ENCODE measurements at regions not wholly inside any gene's neighbourhood (a gene's known extent, or its start where the extent isn't known, plus 50 kb on each side); places are given as distances from the start of the nearest gene placed in this dataset.

DNA sequence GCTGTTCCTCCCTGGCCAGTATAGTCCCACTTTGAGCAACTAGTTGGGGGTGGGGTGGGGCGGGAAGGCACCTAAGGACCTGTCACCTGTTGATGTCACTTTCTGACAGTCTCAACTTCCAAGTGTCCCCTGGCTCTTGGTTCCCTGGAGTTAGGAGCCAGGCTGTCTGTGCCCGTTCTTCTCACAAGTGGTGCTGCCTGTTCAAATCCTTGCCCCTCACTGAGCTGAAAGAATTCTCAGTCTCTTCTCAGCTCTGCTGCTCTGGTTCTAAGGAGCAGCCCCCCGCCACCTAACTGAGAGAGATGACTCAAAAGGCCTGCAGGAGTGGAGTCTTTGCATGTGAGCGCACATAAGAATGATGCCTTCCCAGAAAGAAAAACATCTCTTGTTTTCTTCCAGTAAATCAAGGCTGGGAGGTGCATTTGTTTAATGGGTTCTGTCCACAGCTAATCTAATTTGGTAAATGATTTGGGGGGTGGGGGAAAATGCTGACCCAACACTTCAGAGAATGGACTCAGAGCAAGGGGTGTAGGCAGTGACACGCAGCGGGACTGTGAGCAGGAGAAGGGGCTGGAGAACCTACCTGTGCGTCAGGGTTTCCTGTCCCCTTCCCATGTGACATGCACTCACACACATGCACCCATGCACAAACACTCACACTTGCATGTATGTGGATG, 78.2 kb upstream of the NLRP1 start:
- TF ChIP-seq CTCF (conservative IDR thresholded peaks at IDR 0.05; ENCODE audit: low read length): no peak
- no peak for DNase-seq (ENCODE audit: low read depth)
- no peak overlapping the region for H3K4me3 ChIP-seq (ENCODE audit: low read length)

DNA sequence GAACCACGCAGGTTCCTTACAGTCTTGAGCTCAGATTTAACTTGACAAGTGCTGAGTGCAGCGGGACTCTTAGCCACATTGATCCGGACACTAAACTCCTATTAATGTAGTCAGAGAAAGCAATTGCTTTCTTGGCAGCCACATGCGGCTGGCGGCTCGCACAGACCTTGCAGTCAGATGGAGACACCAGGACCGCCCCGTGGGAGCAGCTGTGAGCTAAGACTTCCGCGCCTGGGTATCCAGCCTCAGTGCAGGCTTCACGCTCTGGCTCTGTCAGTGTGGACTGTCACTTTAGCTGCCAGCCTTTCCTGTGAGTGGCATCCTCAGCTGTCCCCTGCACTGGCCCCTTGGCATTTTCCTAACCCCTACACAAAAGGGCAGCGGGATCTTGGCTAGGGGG, 80.9 kb upstream of the NLRP1 start:
- no peak overlapping the region for H3K4me3 ChIP-seq (ENCODE audit: low read length)
- peak; percentile 8 for DNase-seq (ENCODE audit: low read depth)
- no peak for TF ChIP-seq CTCF (conservative IDR thresholded peaks at IDR 0.05; ENCODE audit: low read length)

- no peak for DNase-seq (ENCODE audit: low read depth)
Measured at GRCh38 chr17:5667871-5668270, 83.6 kb upstream of the NLRP1 start.

DNA sequence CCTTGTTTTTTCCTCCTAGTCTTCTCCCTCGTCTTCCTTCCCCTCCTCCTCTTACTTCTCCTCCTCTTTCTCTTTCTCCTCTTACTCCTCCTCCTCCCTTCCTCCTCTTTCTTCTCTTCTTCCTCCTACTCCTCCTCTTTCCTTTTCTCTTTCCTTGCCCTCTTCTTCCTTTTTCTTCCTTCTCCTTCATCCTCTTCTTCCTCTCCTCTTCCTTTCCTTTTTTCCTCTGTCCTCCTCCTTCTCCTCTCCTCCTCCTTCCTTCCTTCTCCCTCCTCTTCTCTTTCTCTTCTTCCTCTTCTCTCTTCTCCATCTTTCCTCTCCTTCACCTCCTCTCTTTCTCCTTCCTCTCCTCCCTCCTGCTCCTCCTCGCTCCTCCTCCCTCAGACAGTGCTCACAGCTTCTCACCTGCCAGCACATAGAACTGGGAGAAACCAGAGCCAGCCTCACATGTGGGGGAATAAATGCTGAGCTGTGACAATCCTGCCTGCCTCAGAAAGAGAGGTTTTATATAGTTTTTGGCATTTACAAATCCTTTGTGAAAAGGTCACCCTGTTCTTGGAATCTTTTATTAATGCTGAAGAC, 84.3 kb upstream of the NLRP1 start:
- TF ChIP-seq CTCF (conservative IDR thresholded peaks at IDR 0.05; ENCODE audit: low read length): no peak
- DNase-seq (ENCODE audit: low read depth): no peak
- H3K4me3 ChIP-seq (ENCODE audit: low read length): no peak overlapping the region

More at GRCh38 chr17:5667871-5668270, 83.6 kb upstream of the NLRP1 start:
- no peak; the same call in 1 of the 2 replicates for TF ChIP-seq CTCF (conservative IDR thresholded peaks at IDR 0.05; ENCODE audit: low read length)
- no peak overlapping the region for H3K4me3 ChIP-seq (ENCODE audit: low read length)

- no peak for DNase-seq (ENCODE audit: low read depth)
Measured at GRCh38 chr17:5669191-5669590, 84.9 kb upstream of the NLRP1 start.

GRCh38 chr17:5672141-5672540, 87.8 kb upstream of the NLRP1 start:
- DNase-seq (ENCODE audit: low read depth): no peak
- TF ChIP-seq CTCF (conservative IDR thresholded peaks at IDR 0.05; ENCODE audit: low read length): no peak
- no peak overlapping the region for H3K4me3 ChIP-seq (ENCODE audit: low read length)

More at GRCh38 chr17:5669191-5669590, 84.9 kb upstream of the NLRP1 start:
- TF ChIP-seq CTCF (conservative IDR thresholded peaks at IDR 0.05; ENCODE audit: low read length): no peak
- H3K4me3 ChIP-seq (ENCODE audit: low read length): no peak overlapping the region

- TF ChIP-seq CTCF (conservative IDR thresholded peaks at IDR 0.05; ENCODE audit: low read length): no peak
- DNase-seq (ENCODE audit: low read depth): no peak
- no peak overlapping the region for H3K4me3 ChIP-seq (ENCODE audit: low read length)
Measured at GRCh38 chr17:5672815-5673430, 88.6 kb upstream of the NLRP1 start.

Measured in AG10803 (cell line).